D341Med (cell line): ENCODE measurements at regions not wholly inside any gene's neighbourhood (a gene's known extent, or its start where the extent isn't known, plus 50 kb on each side); places are given as distances from the start of the nearest gene placed in this dataset.
"Not testable (repeated sequence)": the region's sequence is repeated elsewhere in the genome, so short reads cannot be mapped to it uniquely, and the experiment has no call there.

Source experiments
- DNase-seq: peaks from one replicate; pipeline ENCODE4 v3.0.0; 2012; ENCODE audit warnings: low spot score

- DNase-seq, result no peak
These were observed 220.5 kb upstream of the DUSP10 start for GRCh38 chr1:221962385-221962784.

- no peak for DNase-seq
These were observed 219.8 kb upstream of the DUSP10 start for GRCh38 chr1:221961532-221962292.

- DNase-seq, result not testable (repeated sequence)
These were observed 216.3 kb upstream of the DUSP10 start for GRCh38 chr1:221958161-221958562.

GRCh38 chr1:221957350-221957749 is 215.5 kb upstream of the DUSP10 start:
- not testable (repeated sequence) for DNase-seq

DNA sequence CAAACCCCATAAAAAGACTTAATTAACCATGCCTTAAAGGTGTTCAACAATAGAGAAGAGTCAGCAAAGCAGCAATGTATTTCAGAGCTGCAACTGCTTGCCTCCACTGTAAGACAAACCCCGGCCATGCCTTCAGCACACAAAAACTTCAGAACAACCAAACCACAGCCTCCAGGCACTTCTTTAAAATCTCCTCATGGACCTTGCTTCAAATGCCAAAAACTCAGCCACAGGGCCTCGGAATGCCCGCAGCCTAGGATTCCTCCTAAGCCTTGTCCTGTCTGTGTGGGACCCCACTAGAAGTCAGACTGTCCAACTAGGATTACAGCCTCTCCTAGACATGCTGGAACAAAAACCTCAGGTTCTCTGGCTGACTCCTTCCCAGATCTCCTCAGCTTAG is 208.1 kb upstream of the DUSP10 start:
- DNase-seq, result no peak

- DNase-seq, result no peak
These were observed 206.6 kb upstream of the DUSP10 start for GRCh38 chr1:221948459-221948858.

DNA sequence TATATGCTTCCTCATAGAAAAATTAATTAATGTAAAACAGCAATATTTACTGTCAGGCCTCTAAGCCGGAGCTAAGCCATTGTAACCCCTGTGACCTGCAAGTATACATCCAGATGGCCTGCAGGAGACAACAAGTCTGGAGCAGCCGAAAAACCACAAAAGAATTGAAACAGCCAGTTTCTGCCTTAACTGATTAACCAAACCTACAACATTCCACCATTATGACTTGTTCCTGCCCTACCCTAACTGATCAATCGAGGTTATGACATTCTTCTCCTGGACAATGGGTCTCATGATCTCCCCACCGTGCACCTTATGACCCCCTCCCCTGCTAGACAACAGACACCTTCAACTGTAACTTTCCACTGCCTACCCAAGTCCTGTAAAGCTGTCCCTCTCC is 205.8 kb upstream of the DUSP10 start:
- DNase-seq, result no peak

GRCh38 chr1:221946768-221947167 is 204.9 kb upstream of the DUSP10 start:
- no peak for DNase-seq

DNA sequence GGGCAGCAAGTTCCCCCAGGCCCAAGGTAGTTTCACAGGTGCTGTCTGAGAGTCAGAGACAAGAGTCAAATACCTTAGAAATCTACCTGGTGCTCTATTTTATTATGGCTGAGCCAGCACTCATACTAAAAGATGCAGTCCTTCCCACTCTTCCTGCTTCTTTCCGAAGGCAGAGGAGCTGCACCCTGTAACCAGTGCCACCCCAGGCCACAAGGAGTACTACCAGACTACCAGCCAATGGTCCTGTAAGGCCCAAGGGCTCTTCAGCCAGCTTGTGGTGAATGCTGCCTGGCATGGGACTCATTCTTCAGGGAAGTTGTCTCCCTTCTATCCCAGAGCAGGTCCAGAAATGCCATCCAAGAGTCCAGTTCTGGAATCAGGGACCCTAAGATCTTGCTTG is 203.8 kb upstream of the DUSP10 start:
- DNase-seq, result no peak

GRCh38 chr1:221944247-221944870 is 202.5 kb upstream of the DUSP10 start:
- DNase-seq, result no peak

- DNase-seq, result no peak
These were observed 198.7 kb upstream of the DUSP10 start for GRCh38 chr1:221940631-221941030.

DNA sequence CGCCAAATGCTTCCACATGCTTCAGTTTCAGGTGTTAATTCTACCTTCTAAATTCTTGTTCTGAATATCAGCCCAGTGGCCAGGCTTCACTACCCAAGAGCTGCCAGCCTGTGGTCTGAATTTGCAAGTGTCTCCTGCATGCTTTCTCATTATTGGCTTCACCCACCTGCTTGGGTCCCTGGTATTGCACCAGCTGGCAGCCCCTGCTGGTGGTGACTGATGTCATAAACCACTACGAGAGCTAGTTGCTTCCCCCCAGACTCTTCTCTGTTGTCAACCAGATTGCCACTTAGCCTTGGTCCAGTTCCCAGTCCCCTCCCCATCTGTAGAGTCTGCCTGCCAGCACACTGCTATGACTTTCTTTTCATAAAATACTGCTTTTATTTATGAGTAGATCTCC is 197.7 kb upstream of the DUSP10 start:
- no peak for DNase-seq

DNA sequence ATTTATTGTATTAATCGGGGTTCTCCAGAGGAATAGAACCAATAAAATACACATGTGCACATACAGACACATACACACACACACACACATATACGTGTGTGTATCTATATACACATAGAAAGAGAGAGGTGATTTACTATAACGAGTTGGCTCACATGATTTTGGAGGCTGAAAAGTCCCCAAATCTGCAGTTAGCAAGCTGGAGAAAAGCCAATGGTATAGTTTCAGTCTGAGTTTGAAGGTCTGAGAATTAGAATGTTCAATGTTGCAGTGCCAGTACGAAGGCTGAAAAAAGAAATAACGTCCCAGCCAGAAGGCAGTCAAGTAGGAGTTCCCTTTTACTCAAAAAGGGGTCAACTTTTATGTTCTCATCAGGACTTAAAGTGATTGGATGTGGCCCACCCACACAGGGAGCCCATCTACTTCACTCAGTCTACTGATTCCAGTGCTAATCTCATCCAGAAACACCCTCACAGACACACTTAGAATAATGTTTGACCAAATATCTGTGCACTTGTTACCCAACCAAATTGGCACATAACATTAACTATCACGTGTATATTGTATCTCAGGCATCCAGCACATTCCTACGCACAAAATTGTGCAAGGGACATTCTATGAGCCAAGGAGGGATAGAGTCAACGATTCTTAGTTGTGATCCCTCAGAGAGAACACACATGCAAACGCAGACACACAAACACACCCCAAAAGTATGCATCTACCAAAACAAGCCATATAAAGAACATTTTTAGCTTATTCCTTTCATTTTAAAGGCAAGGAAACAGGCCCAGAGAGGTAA is 195.5 kb upstream of the DUSP10 start:
- no peak for DNase-seq

GRCh38 chr1:221933814-221934213 is 191.9 kb upstream of the DUSP10 start:
- no peak for DNase-seq

DNA sequence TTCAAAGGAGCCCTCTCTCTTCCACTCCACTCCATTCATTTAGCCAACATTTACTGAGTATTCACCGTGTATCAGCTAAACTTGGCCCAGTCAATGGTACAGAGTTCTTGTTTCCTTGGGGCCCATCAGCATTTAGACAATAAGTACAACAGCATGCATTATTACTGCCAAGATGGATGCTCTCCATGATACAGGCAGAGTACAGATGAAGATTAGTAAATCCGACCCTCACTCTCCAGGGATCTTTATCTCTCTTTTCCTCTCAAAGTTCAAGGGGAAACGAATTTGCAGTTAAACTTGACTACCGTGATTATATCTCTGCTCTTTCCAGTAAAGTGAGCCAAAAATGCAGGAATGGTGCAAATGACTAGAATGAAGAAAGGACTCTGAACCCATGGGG is 184.6 kb upstream of the DUSP10 start:
- DNase-seq, result no peak

GRCh38 chr1:221925947-221926346 is 184.1 kb upstream of the DUSP10 start:
- no peak for DNase-seq

DNA sequence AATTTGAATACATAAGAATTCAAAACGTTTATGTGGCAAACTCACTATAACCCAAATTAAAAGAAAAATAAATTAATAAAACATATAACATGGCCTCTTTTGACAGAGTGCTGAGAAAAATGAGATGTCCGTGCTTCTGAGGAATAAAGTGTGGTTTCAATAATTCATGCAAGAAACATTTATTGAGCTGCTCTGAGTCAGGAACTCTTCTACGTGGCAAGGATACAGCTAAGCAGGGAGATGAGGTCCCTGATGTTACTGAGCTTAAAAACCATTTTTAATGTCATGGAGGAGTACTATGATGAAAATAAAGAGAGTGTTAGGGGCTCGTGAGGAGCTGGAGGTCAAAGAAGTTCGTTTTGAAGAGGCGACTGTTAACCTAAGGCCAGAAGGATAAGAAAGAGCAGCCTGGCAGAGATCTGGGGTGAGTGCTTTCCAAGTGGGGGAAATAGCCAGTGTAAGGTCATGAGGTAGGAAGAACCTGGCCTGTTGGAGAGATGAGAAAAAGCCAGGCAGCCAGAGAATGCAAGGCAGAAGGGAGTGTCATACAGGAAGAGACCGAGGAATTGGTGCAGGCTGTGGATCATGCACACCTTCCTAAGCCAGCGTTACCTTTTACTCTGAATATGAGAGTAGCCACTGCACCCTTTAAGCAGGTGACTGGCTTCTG is 182.2 kb upstream of the DUSP10 start:
- no peak for DNase-seq

GRCh38 chr1:221921936-221922335 is 180.0 kb upstream of the DUSP10 start:
- no peak for DNase-seq

DNA sequence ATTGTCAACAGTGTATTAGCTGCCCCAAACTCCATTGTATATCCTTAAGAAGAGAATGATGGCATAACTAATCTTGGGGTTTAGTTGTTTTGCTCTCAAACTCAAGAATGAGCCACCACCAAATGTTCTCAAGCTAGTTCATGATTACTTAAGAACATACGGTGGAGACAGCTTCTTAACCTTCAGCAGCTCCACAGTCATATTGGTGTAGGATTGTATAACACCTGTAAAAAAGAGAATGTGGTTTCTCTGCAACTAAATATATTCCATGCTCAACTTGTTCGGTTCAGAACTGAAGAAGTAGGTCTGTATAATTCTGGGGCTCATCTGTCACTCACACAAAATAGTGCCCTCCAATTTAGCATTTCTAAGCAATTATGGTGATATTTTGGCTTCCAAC is 177.9 kb upstream of the DUSP10 start:
- no peak for DNase-seq

GRCh38 chr1:221919341-221919740 is 177.5 kb upstream of the DUSP10 start:
- DNase-seq, result no peak

- no peak for DNase-seq
These were observed 174.3 kb upstream of the DUSP10 start for GRCh38 chr1:221916176-221916575.

DNA sequence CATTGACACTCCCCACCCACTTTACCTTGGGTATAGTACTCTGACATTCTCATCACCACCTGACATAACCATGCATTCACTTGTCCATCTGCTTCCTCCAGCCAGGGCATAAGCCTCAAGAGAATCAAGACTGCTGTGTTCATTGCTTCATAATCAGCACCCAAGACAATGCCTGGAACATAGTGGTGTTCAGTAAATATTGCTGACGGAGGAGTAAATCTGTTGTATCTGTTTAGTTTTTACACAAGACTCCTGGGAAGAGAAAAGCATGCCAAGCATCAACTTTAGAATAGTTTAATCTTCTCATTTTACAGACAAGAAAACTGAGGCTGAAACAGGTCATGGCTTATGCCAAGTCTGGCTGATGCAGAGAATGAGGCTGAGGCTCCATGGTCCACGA is 173.9 kb upstream of the DUSP10 start:
- no peak for DNase-seq
